ENCODE measurements at regions not wholly inside any gene's neighbourhood (a gene's known extent, or its start where the extent isn't known, plus 50 kb on each side); places are given as distances from the start of the nearest gene placed in this dataset.

GRCh38 chr2:172285010-172285621 is 142.3 kb upstream of the ITGA6 start:
- Histone ChIP-seq H3K4me3 (no peak overlapping the region), H3K27me3 (no peaks in the 10 kb centered on the region), H3K9me3 (no peaks in the 10 kb centered on the region), H3K4me1 (peaks cover 19 to 31% (median 24%) of the 10 kb centered on the region in 4 donors), H3K36me3 (no peaks in the 10 kb centered on the region), H3K27ac (replicated peaks in 1 of 4) (peak overlapping the region in 2 of 4 donors; percentile 27 to 65)
- DNase-seq (ENCODE audit: extremely low spot score): no peak
- intact Hi-C loops (cut with DNase I): no loop called here
- 42% methylated on average over 5 of the region's 5 CpGs for WGBS
- no peak for TF ChIP-seq EP300 (IDR thresholded peaks at IDR 0.05)
- no peak for TF ChIP-seq POLR2A (IDR thresholded peaks at IDR 0.05; ENCODE audit: low read depth)
- no peak for TF ChIP-seq CTCF (IDR thresholded peaks at IDR 0.05)
- no peak for TF ChIP-seq POLR2AphosphoS5 (IDR thresholded peaks at IDR 0.05)

GRCh38 chr2:172285760-172286159 is 141.6 kb upstream of the ITGA6 start:
- Histone ChIP-seq H3K4me1 (peaks cover 19 to 31% (median 24%) of the 10 kb centered on the region in 4 donors), H3K27me3 (no peaks in the 10 kb centered on the region), H3K4me3 (no peak overlapping the region), H3K27ac (replicated peaks in 1 of 4) (peak overlapping the region in 1 of 4 donors; percentile 27), H3K36me3 (no peaks in the 10 kb centered on the region), H3K9me3 (no peaks in the 10 kb centered on the region)
- DNase-seq (ENCODE audit: extremely low spot score): no peak
- intact Hi-C loops (cut with DNase I): no loop called here
- TF ChIP-seq CTCF (IDR thresholded peaks at IDR 0.05) (no peak), POLR2AphosphoS5 (IDR thresholded peaks at IDR 0.05) (no peak), POLR2A (IDR thresholded peaks at IDR 0.05; ENCODE audit: low read depth) (no peak), EP300 (IDR thresholded peaks at IDR 0.05) (no peak)
- 87% methylated on average over 9 of the region's 9 CpGs for WGBS

DNA sequence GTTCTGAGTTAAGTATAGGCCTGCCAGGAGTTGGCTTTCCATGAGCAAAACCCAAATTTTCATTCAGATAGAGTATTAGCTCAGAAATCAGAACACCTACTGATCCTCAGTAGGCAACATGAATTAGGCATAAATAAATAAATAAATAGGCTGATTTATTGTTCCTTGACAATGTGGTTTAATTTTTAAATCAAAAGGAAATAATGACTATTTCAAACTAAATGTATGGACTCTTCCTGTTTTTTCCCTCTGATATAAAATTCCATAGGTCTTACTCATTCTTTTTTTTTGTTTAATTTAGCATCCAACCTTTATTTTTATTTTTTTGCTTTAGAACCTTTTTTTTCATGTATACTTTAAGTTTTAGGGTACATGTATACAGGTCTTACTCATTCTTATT is 140.2 kb upstream of the ITGA6 start:
- TF ChIP-seq EP300 (IDR thresholded peaks at IDR 0.05): no peak
- Histone ChIP-seq H3K27ac (replicated peaks in 1 of 4) (no peak overlapping the region), H3K9me3 (no peaks in the 10 kb centered on the region), H3K4me3 (no peak overlapping the region), H3K4me1 (peaks cover 19 to 31% (median 24%) of the 10 kb centered on the region in 4 donors), H3K36me3 (no peaks in the 10 kb centered on the region), H3K27me3 (no peaks in the 10 kb centered on the region)
- intact Hi-C loops (cut with DNase I): no loop called here
- no peak for DNase-seq (ENCODE audit: extremely low spot score)

GRCh38 chr2:172287605-172288315 is 139.6 kb upstream of the ITGA6 start:
- 76% methylated on average over 6 of the region's 6 CpGs for WGBS
- Histone ChIP-seq H3K27me3 (no peaks in the 10 kb centered on the region), H3K9me3 (no peaks in the 10 kb centered on the region), H3K4me1 (peaks cover 19 to 31% (median 24%) of the 10 kb centered on the region in 4 donors), H3K27ac (replicated peaks in 1 of 4) (no peak overlapping the region), H3K36me3 (no peaks in the 10 kb centered on the region), H3K4me3 (no peak overlapping the region)
- DNase-seq (ENCODE audit: extremely low spot score): no peak
- intact Hi-C loops (cut with DNase I): no loop called here
- no peak for TF ChIP-seq CTCF (IDR thresholded peaks at IDR 0.05)
- TF ChIP-seq POLR2A (IDR thresholded peaks at IDR 0.05; ENCODE audit: low read depth): no peak
- no peak for TF ChIP-seq EP300 (IDR thresholded peaks at IDR 0.05)
- no peak for TF ChIP-seq POLR2AphosphoS5 (IDR thresholded peaks at IDR 0.05)

DNA sequence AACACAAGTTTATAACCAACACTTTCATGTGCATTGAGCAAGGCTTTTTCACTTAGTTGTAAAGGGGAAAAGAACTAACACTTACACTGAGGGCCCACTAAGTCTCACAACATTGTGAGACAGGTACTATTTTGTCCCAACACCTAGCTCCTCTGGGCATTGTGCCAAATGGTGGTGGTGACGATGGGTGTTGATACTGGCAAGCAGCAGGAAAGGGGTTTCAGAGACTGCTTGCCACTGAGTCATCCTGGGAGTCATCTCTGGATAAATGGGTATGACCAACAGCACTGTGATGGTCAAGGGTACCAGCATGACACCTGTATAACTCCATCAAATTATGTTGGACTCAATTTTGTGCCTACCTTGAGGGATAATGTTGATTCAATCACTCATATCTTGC is 138.8 kb upstream of the ITGA6 start:
- no peak for DNase-seq (ENCODE audit: extremely low spot score)
- 40% methylated on average over 1 of the region's 1 CpG for WGBS
- no peak overlapping the region for H3K27ac ChIP-seq (replicated peaks in 1 of 4)
- H3K9me3 ChIP-seq: no peaks in the 10 kb centered on the region
- intact Hi-C loops (cut with DNase I): no loop called here
- H3K27me3 ChIP-seq: no peaks in the 10 kb centered on the region
- TF ChIP-seq POLR2AphosphoS5 (IDR thresholded peaks at IDR 0.05) (no peak), POLR2A (IDR thresholded peaks at IDR 0.05; ENCODE audit: low read depth) (no peak), EP300 (IDR thresholded peaks at IDR 0.05) (no peak), CTCF (IDR thresholded peaks at IDR 0.05) (no peak)
- H3K4me1 ChIP-seq: peaks cover 19 to 31% (median 24%) of the 10 kb centered on the region in 4 donors
- H3K4me3 ChIP-seq: no peak overlapping the region
- no peaks in the 10 kb centered on the region for H3K36me3 ChIP-seq
